Keratinocyte (primary cell): ENCODE measurements at regions not wholly inside any gene's neighbourhood (a gene's known extent, or its start where the extent isn't known, plus 50 kb on each side); places are given as distances from the start of the nearest gene placed in this dataset.

Experiments
- DNase-seq: peaks from one replicate; pipeline ENCODE4 v3.0.0-alpha.2; 2011; ENCODE audit warnings: low read depth, missing footprints, low spot score
- FAIRE-seq: peaks from 2 replicates; lab custom pipeline; 2011; peaks lifted over from hg19 to GRCh38; lab: Jason Lieb, UNC
- H2AFZ ChIP-seq: 2 replicates; pipeline ENCODE4 v1.6.0; 2012; ENCODE audit warnings: low read length, control low read depth, inconsistent platforms; ENCODE audit not compliant: control insufficient read depth
- H3K27ac ChIP-seq: 2 replicates; pipeline ENCODE4 v1.5.1; 2011; ENCODE audit warnings: low read length; ENCODE audit not compliant: control insufficient read depth, insufficient read depth
- H3K27me3 ChIP-seq: 3 replicates; pipeline ENCODE4 v1.6.0; 2011; ENCODE audit warnings: low read length; ENCODE audit not compliant: control insufficient read depth, insufficient read depth; ENCODE audit errors: extremely low read depth
- H3K36me3 ChIP-seq, 2 experiments: 2 replicates in 1 of 2; 3 replicates in 1 of 2; pipeline ENCODE4 v1.5.1; 2011; ENCODE audit warnings: low read length in 2 of 2, mild to moderate bottlenecking in 1 of 2; ENCODE audit not compliant: control insufficient read depth in 2 of 2, insufficient read depth in 2 of 2; ENCODE audit errors: extremely low read depth in 1 of 2
- H3K4me1 ChIP-seq: 3 replicates; pipeline ENCODE4 v1.5.1; 2011; ENCODE audit warnings: low read length; ENCODE audit not compliant: control insufficient read depth, insufficient read depth; ENCODE audit errors: extremely low read depth
- H3K4me2 ChIP-seq: 3 replicates; pipeline ENCODE4 v1.6.0; 2011; ENCODE audit warnings: low read depth, low read length; ENCODE audit not compliant: control insufficient read depth, insufficient read depth; ENCODE audit errors: extremely low read depth
- H3K4me3 ChIP-seq, 3 experiments: fragments of 200-600 bp in 1 of 3; sonication (generic) in 1 of 3; 2 replicates in 2 of 3; 3 replicates in 1 of 3; pipeline ENCODE4 v1.5.1; 2011 to 2016; ENCODE audit warnings: low read length in 3 of 3, mild to moderate bottlenecking in 3 of 3, control low read depth in 2 of 3, inconsistent platforms in 1 of 3, low read depth in 1 of 3, mixed read lengths in 1 of 3, mixed run types in 1 of 3, moderate library complexity in 1 of 3; ENCODE audit not compliant: control insufficient read depth in 2 of 3, insufficient read depth in 2 of 3; ENCODE audit errors: extremely low read depth in 1 of 3
- H3K79me2 ChIP-seq: 2 replicates; pipeline ENCODE4 v1.6.0; 2012; ENCODE audit warnings: low read length; ENCODE audit not compliant: control insufficient read depth, insufficient read depth
- H3K9ac ChIP-seq: 3 replicates; pipeline ENCODE4 v1.6.0; 2011; ENCODE audit warnings: low read length; ENCODE audit not compliant: control insufficient read depth, insufficient read depth; ENCODE audit errors: extremely low read depth
- H3K9me1 ChIP-seq: 3 replicates; pipeline ENCODE4 v1.6.0; 2011; ENCODE audit warnings: low read length; ENCODE audit not compliant: control insufficient read depth, insufficient read depth; ENCODE audit errors: extremely low read depth
- H3K9me3 ChIP-seq: 2 replicates; pipeline ENCODE4 v1.5.1; 2012; ENCODE audit warnings: low read depth, low read length; ENCODE audit not compliant: control insufficient read depth
- H4K20me1 ChIP-seq: 3 replicates; pipeline ENCODE4 v1.6.0; 2011; ENCODE audit warnings: low read length; ENCODE audit not compliant: control insufficient read depth, insufficient read depth; ENCODE audit errors: extremely low read depth
- EZH2 ChIP-seq: IDR thresholded peaks from one replicate; pipeline ENCODE4 v1.6.1; 2012; ENCODE audit warnings: inconsistent platforms, mild to moderate bottlenecking, low read length, moderate library complexity
- dilution Hi-C: fragments of 300-500 bp; cut with MboI; formaldehyde crosslinking; loops from one replicate; pipeline ENCODE4 v1.7.0; 2020; ENCODE audit warnings: low sequenced_read_pairs; ENCODE audit not compliant: extremely low pct_ligation_motif_present
- TF ChIP-seq, protein P1 (sequence below), 3 experiments: IDR thresholded peaks in 1 of 3; conservative IDR thresholded peaks in 1 of 3; optimal IDR thresholded peaks in 1 of 3; 2 replicates in 2 of 3; 3 replicates in 1 of 3; pipeline versions ENCODE3 to v1.5.1; 2011; ENCODE audit warnings: low read length in 3 of 3, mild to moderate bottlenecking in 3 of 3, moderate library complexity in 2 of 3, control low read depth in 1 of 3, inconsistent platforms in 1 of 3; ENCODE audit not compliant: insufficient read depth in 2 of 3; ENCODE audit errors: extremely low read depth in 1 of 3

DNA sequence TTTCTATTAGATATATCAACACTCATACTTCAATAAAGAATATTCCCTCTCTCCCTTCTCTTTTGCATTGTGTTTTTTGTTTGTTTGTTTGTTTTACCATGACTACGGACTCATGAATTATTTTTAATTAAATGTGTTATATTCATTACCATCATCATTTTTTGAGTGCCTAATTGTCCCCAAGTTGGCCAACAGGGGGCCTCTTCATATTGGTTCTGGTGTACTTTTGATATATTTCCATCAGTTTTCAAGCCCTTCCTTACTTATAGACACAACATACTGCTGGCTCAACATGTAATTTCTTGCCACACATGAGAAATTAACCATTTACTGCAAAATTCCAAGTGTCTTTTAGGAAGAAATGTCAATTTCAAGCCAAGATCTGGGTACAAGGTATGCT is 54.5 kb upstream of the GPC6 start:
- Histone ChIP-seq H3K27me3 (no peaks in the 10 kb centered on the region), H3K9me3 (peaks cover 2% of the 10 kb centered on the region), H3K9ac (no peak overlapping the region), H3K36me3 (no peaks in the 10 kb centered on the region), H4K20me1 (no peaks in the 10 kb centered on the region), H3K27ac (no peak overlapping the region), H3K4me2 (no peak overlapping the region), H3K4me1 (peaks cover 10% of the 10 kb centered on the region), H3K79me2 (no peaks in the 10 kb centered on the region), H2AFZ (no peak overlapping the region), H3K9me1 (no peaks in the 10 kb centered on the region), H3K4me3 (no peak overlapping the region)
- FAIRE-seq: no peak
- dilution Hi-C loops: no loop called here
- no peak for DNase-seq
- TF ChIP-seq EZH2: no peak
- TF ChIP-seq, protein P1, sequence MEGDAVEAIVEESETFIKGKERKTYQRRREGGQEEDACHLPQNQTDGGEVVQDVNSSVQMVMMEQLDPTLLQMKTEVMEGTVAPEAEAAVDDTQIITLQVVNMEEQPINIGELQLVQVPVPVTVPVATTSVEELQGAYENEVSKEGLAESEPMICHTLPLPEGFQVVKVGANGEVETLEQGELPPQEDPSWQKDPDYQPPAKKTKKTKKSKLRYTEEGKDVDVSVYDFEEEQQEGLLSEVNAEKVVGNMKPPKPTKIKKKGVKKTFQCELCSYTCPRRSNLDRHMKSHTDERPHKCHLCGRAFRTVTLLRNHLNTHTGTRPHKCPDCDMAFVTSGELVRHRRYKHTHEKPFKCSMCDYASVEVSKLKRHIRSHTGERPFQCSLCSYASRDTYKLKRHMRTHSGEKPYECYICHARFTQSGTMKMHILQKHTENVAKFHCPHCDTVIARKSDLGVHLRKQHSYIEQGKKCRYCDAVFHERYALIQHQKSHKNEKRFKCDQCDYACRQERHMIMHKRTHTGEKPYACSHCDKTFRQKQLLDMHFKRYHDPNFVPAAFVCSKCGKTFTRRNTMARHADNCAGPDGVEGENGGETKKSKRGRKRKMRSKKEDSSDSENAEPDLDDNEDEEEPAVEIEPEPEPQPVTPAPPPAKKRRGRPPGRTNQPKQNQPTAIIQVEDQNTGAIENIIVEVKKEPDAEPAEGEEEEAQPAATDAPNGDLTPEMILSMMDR (optimal IDR thresholded peaks at IDR 0.05 in 1 of 3, IDR thresholded peaks at IDR 0.05 in 1 of 3, conservative IDR thresholded peaks at IDR 0.05 in 1 of 3; ENCODE audit: extremely low read depth in 1 of 3, insufficient read depth in 2 of 3, low read length in 3 of 3): no peak

DNA sequence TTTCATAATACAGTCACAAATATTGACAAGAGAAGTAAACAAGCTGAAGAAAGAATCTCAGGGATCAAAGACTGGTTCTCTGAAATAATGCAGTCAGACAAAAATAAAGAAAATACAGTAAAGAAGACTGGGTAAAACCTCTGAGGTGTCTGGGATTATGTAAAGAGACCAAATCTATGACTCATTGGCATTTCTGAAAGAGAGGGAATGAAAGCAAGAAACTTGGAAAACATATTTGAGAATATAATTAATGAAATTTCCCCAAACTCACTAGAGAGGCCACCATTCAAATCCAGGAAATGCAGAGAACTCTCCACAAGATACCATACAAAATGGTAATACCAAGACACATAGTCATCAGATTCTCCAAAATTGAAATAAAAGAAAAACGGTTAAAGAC is 53.0 kb upstream of the GPC6 start:
- H3K9ac ChIP-seq: no peak overlapping the region
- no peaks in the 10 kb centered on the region for H3K36me3 ChIP-seq
- dilution Hi-C loops: no loop called here
- peaks cover 2% of the 10 kb centered on the region for H3K9me3 ChIP-seq
- peaks cover 10% of the 10 kb centered on the region for H3K4me1 ChIP-seq
- no peak overlapping the region for H3K4me3 ChIP-seq
- DNase-seq (no peak), FAIRE-seq (no peak)
- H3K27me3 ChIP-seq: no peaks in the 10 kb centered on the region
- no peak overlapping the region for H3K27ac ChIP-seq
- H3K4me2 ChIP-seq: no peak overlapping the region
- no peak overlapping the region for H2AFZ ChIP-seq
- TF ChIP-seq, protein P1 (optimal IDR thresholded peaks at IDR 0.05 in 1 of 3, IDR thresholded peaks at IDR 0.05 in 1 of 3, conservative IDR thresholded peaks at IDR 0.05 in 1 of 3; ENCODE audit: extremely low read depth in 1 of 3, insufficient read depth in 2 of 3, low read length in 3 of 3): no peak
- H4K20me1 ChIP-seq: no peaks in the 10 kb centered on the region
- no peaks in the 10 kb centered on the region for H3K79me2 ChIP-seq
- no peaks in the 10 kb centered on the region for H3K9me1 ChIP-seq
